Fibroblast of lung (primary cell): ENCODE measurements at regions not wholly inside any gene's neighbourhood (a gene's known extent, or its start where the extent isn't known, plus 50 kb on each side); places are given as distances from the start of the nearest gene placed in this dataset.

Experiments used
- DNase-seq, 2 donors: peaks; one replicate each; pipeline versions ENCODE4 v3.0.0 to v3.0.0-alpha.2; 2010; ENCODE audit warnings: low read depth in 2 of 2
- H2AFZ ChIP-seq: 2 replicates; pipeline ENCODE4 v1.5.1; 2012; ENCODE audit warnings: low read length, control low read depth, inconsistent platforms
- H3K27ac ChIP-seq: 2 replicates; pipeline ENCODE4 v1.5.1; 2011; ENCODE audit warnings: low read length, control low read depth; ENCODE audit not compliant: insufficient read depth
- H3K27me3 ChIP-seq: 2 replicates; pipeline ENCODE4 v1.5.1; 2011; ENCODE audit warnings: mild to moderate bottlenecking, low read length; ENCODE audit not compliant: control insufficient read depth, insufficient read depth
- H3K36me3 ChIP-seq: 2 replicates; pipeline ENCODE4 v1.5.1; 2011; ENCODE audit warnings: low read length; ENCODE audit not compliant: control insufficient read depth, insufficient read depth
- H3K4me1 ChIP-seq: 2 replicates; pipeline ENCODE4 v1.5.1; 2011; ENCODE audit warnings: low read length; ENCODE audit not compliant: control insufficient read depth, insufficient read depth; ENCODE audit errors: extremely low read depth
- H3K4me2 ChIP-seq: 2 replicates; pipeline ENCODE4 v1.5.1; 2011; ENCODE audit warnings: low read length, control low read depth; ENCODE audit not compliant: insufficient read depth; ENCODE audit errors: extremely low read depth
- H3K4me3 ChIP-seq, 4 experiments: fragments of 200-600 bp in 1 of 4; sonication (generic) in 1 of 4; replicated peaks in 1 of 4; 2 replicates each; pipeline ENCODE4 v1.5.1; 2011 to 2016; ENCODE audit warnings: low read length in 4 of 4, low read depth in 3 of 4, mild to moderate bottlenecking in 3 of 4, control low read depth in 2 of 4, inconsistent platforms in 1 of 4, mixed read lengths in 1 of 4; ENCODE audit not compliant: insufficient read depth in 1 of 4; ENCODE audit errors: control extremely low read depth in 1 of 4
- H3K79me2 ChIP-seq: 2 replicates; pipeline ENCODE4 v1.5.1; 2012; ENCODE audit warnings: mild to moderate bottlenecking, low read length, inconsistent platforms; ENCODE audit not compliant: control insufficient read depth, insufficient read depth
- H3K9ac ChIP-seq: 2 replicates; pipeline ENCODE4 v1.5.1; 2011; ENCODE audit warnings: mild to moderate bottlenecking, low read length, control low read depth; ENCODE audit not compliant: insufficient read depth
- H3K9me3 ChIP-seq: 2 replicates; pipeline ENCODE4 v1.5.1; 2012; ENCODE audit warnings: low read depth, low read length; ENCODE audit not compliant: control insufficient read depth, insufficient read depth
- H4K20me1 ChIP-seq: 2 replicates; pipeline ENCODE4 v1.5.1; 2011; ENCODE audit warnings: low read length; ENCODE audit not compliant: control insufficient read depth, insufficient read depth; ENCODE audit errors: extremely low read depth
- CTCF ChIP-seq, 2 donors: IDR thresholded peaks in 1 of 2; conservative IDR thresholded peaks in 1 of 2; 1 replicate in 1 of 2; 2 replicates in 1 of 2; pipeline ENCODE4 v1.5.1; 2011 to 2012; ENCODE audit warnings: low read length in 2 of 2, control low read depth in 1 of 2, inconsistent platforms in 1 of 2, low read depth in 1 of 2, mild to moderate bottlenecking in 1 of 2
- EZH2 ChIP-seq: IDR thresholded peaks from 2 replicates; pipeline ENCODE4 v1.5.1; 2012; ENCODE audit warnings: low read length, control low read depth, mild to moderate bottlenecking; ENCODE audit errors: missing control alignments

- no peak overlapping the region for H2AFZ ChIP-seq
- H3K4me1 ChIP-seq: peaks cover 9% of the 10 kb centered on the region
- no peak overlapping the region for H3K4me2 ChIP-seq
- no peaks in the 10 kb centered on the region for H3K79me2 ChIP-seq
- no peaks in the 10 kb centered on the region for H4K20me1 ChIP-seq
- no peaks in the 10 kb centered on the region for H3K27me3 ChIP-seq
- no peaks in the 10 kb centered on the region for H3K36me3 ChIP-seq
- TF ChIP-seq CTCF (conservative IDR thresholded peaks at IDR 0.05 in 1 of 2, IDR thresholded peaks at IDR 0.05 in 1 of 2; ENCODE audit: low read depth in 1 of 2, low read length in 2 of 2) (no peak), EZH2 (no peak)
- DNase-seq: no peak
- no peak overlapping the region for H3K4me3 ChIP-seq
- no peak overlapping the region for H3K9ac ChIP-seq
- H3K9me3 ChIP-seq: no peaks in the 10 kb centered on the region
- H3K27ac ChIP-seq: no peak overlapping the region
Observed at GRCh38 chr13:59497621-59498247, 666.0 kb downstream of the DIAPH3 start.

DNA sequence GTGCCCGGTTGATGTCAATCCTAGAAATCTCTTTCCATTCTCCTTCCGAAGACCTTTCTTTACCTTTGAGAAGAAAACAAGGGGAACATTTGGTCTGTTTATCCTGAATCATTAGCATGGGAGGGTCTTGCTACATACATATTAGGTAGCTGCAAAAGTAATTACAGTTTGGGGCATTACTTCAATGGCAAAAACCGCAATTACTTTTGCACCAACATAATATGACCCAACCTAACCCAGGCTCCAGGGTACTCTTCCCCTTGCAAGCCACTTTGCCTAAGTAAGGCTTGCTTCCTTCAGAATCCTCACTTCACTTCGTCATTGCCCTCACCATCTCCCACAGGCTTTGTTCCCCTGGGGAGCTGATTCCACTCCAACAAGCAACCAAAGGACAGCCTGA lies 662.7 kb downstream of the DIAPH3 start:
- DNase-seq: no peak
- no peaks in the 10 kb centered on the region for H3K9me3 ChIP-seq
- no peaks in the 10 kb centered on the region for H3K79me2 ChIP-seq
- no peak overlapping the region for H3K9ac ChIP-seq
- TF ChIP-seq CTCF (conservative IDR thresholded peaks at IDR 0.05 in 1 of 2, IDR thresholded peaks at IDR 0.05 in 1 of 2; ENCODE audit: low read depth in 1 of 2, low read length in 2 of 2): no peak
- H3K36me3 ChIP-seq: no peaks in the 10 kb centered on the region
- H3K4me3 ChIP-seq: no peak overlapping the region
- no peak overlapping the region for H3K4me2 ChIP-seq
- no peaks in the 10 kb centered on the region for H3K4me1 ChIP-seq
- no peaks in the 10 kb centered on the region for H4K20me1 ChIP-seq
- H2AFZ ChIP-seq: no peak overlapping the region
- no peaks in the 10 kb centered on the region for H3K27me3 ChIP-seq
- no peak overlapping the region for H3K27ac ChIP-seq

DNA sequence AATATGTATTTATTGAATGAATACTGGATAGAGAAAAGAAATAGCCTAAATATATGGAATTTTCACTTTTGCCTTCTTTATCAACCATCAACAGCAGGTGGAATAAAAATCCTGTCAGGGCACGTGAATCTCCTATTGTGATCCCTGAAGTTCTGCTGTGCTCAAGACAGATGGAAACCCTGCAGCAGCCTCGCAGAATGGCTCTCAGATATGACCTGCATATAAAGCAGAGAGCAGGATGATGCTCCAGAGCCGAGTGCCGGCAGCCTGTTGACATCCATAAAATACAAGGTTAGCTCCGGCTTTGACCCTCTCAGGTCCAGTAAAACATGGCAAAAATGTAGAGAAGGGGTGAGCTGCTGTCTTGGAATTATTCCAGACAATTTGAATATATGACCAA lies 659.3 kb downstream of the DIAPH3 start:
- Histone ChIP-seq H3K4me3 (no peak overlapping the region), H3K4me1 (no peaks in the 10 kb centered on the region), H3K9ac (no peak overlapping the region), H4K20me1 (no peaks in the 10 kb centered on the region), H3K4me2 (no peak overlapping the region), H3K9me3 (no peaks in the 10 kb centered on the region), H3K27me3 (no peaks in the 10 kb centered on the region), H2AFZ (no peak overlapping the region), H3K36me3 (no peaks in the 10 kb centered on the region), H3K79me2 (no peaks in the 10 kb centered on the region), H3K27ac (no peak overlapping the region)
- TF ChIP-seq EZH2: no peak
- no peak for TF ChIP-seq CTCF (conservative IDR thresholded peaks at IDR 0.05 in 1 of 2, IDR thresholded peaks at IDR 0.05 in 1 of 2; ENCODE audit: low read depth in 1 of 2, low read length in 2 of 2)
- DNase-seq: no peak
